HG03354 (cell line): ENCODE measurements at regions not wholly inside any gene's neighbourhood (a gene's known extent, or its start where the extent isn't known, plus 50 kb on each side); places are given as distances from the start of the nearest gene placed in this dataset.
"Not testable (repeated sequence)": the region's sequence is repeated elsewhere in the genome, so short reads cannot be mapped to it uniquely, and the experiment has no call there.

ENCODE experiments used
- ATAC-seq: cut with Tn5 transposase; IDR thresholded peaks from one replicate; pipeline ENCODE4 v1.9.1; 2021; ENCODE audit warnings: mild to moderate bottlenecking; ENCODE audit not compliant: unreplicated experiment, poor library complexity, severe bottlenecking

DNA sequence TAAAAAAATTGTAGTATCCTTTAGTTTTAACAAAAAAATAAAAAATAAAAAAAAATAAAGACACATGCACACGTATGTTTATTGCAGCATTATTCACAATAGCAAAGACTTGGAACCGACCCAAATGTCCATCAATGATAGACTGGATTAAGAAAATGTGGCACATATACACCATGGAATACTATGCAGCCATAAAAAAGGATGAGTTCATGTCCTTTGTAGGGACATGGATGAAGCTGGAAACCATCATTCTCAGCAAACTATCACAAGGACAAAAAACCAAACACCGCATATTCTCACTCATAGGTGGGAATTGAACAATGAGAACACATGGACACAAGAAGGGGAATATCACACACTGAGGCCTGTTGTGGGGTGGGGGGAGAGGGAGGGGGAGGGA, 370.4 kb downstream of the VRK1 start:
- ATAC-seq: not testable (repeated sequence)

DNA sequence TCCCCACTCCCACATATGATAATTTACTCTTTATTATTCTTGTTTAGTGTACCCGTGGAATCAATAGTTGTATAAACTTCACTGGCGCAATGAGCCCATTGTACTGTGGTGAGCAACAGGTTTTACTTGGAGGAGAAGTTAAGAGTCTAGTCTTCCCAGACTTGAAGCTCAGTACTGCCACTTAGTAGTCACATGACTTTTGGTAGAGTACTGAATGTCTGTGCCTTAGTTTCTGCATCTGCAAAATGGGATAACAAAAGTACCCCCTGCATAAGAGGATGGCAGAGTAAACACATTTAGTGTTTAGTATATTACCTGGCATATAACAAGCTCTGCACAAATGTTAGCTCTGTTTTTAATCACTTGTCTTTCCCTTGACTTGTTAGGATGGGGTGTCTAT, 375.5 kb downstream of the VRK1 start:
- ATAC-seq: no peak

DNA sequence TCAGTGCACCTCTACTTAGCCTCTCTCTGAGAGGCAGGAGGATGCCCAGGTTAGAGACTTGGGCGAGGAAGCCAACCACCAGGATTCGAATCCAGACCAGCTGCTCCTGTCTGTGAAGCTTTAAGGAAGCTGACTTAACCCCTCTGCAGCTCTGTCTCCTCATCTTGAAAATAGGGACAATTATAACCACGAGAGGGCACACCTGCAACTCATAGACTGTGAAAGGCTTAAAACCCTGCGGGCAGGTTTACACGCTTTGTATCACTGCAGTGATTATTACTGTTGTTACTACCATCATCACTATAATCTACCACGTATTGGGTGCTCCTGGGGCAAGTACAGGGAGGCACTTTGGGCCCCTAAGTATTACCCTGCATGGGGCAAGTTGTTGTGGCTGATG, 379.8 kb downstream of the VRK1 start:
- ATAC-seq: peak; percentile 60

DNA sequence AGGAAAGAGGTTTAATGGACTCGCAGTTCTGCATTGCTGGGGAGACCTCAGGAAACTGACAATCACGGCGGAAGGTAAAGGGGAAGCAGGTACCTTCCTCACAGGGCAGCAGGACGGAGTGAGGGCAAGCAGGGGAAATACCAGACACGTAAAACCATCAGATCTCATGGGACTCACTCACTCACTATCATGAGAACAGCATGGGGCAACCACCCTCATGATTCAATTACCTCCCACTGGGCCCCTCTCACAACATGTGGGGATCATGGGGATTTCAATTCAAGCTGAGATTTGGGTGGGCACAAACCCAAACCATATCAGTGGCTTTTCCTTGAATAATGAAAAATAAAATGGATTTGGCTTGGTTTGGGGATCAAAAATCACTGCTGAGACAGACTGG, 380.5 kb downstream of the VRK1 start:
- peak; percentile 59 for ATAC-seq

DNA sequence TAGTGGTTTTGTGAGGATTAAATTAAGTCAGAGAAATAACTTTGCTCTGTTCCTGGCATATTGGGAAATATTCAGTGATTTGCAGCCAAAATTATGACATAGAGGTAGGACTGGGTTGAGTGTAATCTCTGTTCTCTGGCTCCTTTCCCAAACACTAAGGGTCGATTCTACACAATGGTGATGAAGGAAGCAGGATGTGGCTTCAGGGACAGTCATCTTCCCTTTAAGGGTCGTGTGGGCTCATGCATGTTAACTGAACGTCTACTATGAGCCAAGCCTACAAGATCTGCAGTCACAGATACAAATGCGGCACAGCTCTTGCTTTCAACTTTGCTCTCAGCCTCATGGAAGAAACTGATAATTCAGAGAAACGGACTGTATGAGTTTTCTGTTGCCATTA, 381.6 kb downstream of the VRK1 start:
- no peak for ATAC-seq

DNA sequence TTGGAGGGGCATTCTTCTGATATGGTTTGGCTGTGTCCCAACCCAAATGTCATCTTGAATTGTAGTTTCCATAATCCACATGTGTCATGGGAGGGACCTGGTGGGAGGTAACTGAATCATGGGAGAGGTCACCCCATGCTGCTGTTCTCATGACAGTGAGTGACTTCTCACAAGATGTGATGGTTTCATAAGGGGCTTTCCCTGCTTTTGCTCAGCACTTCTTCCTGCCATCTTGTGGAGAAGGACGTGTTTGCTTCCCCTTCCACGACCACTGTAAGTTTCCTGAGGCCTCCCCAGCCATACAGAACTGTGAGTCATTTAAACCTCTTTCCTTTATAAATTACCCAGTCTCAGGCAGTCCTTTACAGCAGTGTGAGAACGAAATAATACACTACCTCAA, 382.4 kb downstream of the VRK1 start:
- no peak for ATAC-seq

DNA sequence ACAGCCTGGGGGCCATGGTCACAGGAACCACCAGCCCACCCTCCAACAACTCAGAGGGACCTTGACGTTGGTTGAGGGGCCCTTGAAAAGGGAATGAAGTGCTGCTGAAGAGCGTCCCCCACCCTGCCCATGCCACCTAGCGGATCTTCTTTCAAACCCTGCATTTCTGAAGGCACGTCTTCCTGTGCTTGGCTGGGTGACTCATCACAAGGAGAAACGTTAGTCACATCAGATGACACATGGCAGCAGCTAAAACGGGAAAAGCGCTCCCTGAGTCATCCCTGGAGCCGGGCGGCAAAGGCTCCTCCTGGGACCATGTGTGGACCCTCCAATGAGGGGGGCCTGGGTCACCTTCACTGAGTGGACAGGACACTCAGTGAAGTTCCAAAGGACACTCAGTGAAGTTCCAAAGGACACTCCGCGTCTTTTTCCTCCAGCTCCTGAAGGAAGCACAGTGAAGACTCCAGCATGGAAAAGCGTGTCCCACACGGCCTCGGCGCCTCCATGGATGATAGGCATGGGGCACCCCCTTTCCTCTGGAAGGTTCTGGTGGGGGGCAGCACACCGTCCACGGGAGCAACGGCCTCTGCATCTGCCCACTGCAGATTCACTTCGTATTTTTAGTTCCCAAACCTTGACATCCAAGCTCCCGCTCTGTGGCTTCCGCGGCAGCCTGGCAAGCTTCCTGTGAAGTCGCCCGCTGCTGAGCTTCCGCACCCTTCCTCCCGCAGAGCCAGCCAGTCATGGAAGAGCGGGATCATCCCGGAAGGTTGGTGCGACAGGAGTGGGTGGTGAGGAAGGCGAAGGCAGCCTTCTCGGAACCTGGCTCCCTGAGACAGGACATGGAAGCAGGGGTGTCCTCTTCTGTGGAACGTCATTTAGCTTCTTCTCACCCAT, 383.4 kb downstream of the VRK1 start:
- ATAC-seq: no peak

DNA sequence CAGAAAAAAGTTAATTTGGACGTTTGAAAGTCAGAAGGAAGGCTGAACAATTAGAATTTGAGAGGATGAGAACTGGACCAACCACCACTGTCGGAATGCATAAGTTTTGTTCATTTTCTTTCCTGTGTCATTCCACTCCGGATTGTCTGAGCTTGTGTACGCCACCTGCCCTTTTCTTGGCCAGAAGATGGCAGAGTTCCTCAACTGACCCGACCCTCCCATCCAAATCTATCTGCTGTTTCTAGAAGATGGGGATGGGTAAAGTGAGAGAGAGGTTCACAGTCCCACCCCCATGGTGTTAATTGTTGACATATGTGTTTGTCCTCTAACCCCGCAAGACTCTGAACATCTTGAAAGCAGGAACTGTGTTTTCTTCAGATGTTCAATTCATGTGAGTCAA, 388.0 kb downstream of the VRK1 start:
- ATAC-seq: no peak

DNA sequence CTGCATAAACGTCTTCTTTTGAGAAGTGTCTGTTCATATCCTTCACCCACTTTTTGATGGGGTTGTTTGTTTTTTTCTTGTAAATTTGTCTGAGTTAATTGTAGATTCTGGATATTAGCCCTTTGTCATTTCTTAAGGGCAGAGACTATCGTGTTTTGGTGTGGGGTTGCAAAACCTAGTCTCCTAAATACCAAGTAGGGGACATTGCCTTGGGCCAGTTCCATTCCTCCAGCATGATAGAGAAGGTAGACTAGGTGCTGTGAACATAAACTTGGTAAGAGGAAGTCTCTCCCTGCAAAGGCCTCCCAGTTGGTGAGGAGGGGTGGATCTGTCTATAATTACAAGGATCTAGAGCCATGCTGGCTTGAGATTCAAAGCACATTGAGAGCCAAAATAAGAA, 390.7 kb downstream of the VRK1 start:
- no peak for ATAC-seq

DNA sequence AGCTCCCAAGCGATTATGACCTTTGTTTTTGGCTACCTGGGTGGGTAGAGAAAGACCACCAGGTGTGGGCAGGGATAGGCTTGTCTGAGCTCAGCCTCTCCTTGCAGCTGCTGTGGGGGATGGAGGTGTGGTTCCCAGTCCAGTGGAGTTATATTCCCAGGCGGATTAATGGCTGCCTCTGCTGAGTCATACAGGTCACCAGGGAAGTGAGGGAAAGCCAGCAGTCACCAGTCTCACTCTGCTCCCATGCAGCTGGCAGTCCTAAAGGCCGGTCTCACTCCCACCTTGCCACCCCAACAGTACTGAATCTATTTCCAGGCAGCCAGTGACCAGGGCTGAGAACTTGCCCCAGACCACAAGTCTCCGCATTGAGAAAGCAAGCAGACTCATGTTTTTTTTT, 399.2 kb downstream of the VRK1 start:
- no peak for ATAC-seq

DNA sequence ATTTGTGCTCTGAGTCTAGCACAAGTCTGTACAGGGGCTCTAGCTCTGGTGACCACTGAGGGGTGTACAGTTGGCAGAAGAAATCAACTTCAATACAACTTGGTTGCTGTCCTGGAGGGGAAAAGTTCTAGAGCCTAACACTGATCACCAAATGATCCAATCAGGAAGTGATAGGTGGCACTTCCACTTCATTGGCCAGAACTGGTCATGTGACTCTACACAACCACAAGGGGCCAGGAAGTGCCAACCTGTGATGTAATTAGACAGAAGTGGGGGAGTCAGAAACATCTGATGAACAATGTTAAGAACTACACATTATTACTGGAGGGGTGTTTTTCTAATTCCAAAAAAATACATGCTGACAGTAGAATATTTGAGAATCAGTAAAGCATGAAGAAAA, 401.6 kb downstream of the VRK1 start:
- no peak for ATAC-seq

DNA sequence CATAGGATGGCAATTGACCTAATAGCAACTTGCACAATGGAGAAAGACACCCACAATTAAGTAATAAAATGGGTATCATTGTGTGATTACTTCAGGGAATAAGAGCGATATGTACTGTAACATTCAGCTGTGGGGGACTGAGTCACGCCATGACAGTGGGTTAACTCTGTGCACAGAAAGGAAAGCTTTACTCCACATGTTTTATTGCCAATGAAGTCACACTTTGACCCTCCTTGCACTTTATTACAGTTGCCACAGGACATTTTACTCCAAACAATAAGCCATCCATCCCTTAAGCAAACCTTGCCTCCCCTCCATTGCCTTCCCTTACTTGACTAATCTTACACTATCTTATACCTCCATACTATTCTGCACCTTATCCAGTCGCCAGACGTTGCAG, 403.1 kb downstream of the VRK1 start:
- ATAC-seq: no peak

DNA sequence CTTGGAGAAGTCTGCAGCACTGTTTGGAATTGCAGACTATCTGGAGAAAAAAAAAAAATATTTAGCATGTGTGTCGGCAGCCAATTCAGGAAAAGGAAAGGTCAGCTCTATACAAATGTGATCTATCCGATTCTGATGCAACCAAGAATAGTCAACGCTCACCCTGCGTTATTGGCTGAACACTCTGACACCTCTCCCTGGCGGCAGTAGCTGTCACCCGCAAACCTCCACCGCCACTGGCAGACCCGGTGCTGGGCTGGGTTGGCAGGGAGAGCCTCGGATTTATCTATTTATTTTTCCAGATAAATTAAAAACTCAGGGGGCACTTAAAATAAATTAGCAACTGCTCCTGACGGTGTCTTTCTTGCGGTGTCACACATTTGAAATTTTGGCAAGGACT, 409.7 kb downstream of the VRK1 start:
- no peak for ATAC-seq

DNA sequence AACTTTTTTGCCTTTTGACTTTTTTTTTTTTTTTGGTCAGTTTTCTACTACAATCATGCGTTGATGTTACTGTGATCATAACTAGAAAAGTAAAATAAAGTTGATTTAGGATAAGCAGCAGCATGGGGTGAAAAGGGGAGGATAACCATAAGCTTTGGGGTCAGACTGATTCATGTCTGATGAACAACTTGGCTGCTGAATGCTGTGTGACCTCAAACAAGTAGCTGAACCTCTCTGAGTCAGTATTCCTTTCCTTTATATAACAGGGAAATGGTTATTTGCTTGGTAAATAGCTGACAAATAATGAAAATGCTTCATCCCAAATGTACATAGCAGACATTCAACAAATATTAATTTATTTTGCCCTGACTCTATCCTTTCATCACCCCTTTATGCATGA, 413.0 kb downstream of the VRK1 start:
- ATAC-seq: no peak

DNA sequence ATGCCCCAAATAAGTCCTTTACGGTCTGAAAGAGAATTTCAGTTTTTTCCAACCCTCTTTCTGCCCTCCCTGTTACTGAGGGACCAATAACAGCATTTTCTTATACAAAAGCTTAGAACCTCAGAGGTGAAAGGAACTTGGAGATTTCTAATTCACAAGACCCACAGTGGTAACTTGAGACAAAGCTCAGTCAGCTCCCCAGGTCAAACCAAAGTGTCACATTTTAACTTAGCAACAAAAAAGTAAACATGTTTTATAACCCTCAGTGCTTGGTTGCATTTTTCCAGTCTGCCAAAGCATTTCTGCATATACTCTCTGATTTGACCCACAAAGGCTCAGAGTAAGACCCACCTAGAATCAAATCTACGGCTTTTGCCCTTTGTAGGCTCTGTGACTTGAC, 415.2 kb downstream of the VRK1 start:
- ATAC-seq: no peak

DNA sequence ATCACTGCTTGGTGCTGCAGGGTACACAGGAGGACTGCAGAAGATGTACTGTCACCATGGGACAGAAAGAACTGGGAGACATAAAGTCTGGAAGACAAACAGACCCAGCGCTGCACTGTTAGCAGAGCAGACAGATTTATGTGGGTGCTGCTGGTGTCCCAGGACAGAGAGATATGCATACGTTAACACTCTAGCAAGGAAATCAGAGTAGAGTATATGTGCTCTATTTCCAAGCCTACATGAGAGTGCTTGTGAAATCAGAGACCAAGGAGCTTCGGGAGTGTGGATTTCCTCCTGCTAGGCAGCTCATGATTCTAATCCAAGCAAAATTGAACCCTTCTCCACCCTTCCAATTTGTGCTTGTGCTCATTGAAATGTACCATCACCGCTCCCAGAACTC, 416.5 kb downstream of the VRK1 start:
- ATAC-seq: no peak

DNA sequence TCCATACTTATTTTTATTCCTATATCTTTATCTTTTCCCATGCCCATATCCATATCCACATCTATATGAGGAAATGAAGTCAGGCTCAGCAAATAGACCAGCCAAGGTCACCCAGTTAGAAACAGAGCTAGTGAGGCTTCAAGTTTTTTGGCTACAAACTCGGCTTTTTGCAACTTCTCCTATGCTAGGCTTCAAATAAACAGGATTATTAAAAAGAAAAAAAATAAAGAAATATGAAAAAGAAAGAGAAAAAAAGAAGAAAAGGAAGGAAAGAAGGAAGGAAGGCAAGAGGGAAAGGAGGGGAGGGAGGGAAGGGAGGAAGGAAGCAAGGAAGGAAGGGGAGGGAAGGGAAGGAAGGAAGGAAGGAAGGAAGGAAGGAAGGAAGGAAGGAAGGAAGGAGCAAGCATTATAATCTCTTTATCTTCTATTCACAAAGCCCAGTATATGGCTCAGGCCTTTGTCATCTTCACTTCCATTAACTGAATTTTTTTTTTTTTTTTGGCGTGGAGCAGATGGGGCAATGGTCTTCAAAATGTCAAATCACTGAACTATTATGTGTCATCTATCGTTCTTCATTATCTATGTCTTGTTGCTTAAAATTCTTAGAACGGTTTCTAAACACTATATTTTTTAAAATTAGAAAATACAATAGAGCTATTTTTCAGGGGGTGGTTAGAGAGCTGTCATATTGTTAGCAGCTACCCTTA, 418.2 kb downstream of the VRK1 start:
- no peak for ATAC-seq

DNA sequence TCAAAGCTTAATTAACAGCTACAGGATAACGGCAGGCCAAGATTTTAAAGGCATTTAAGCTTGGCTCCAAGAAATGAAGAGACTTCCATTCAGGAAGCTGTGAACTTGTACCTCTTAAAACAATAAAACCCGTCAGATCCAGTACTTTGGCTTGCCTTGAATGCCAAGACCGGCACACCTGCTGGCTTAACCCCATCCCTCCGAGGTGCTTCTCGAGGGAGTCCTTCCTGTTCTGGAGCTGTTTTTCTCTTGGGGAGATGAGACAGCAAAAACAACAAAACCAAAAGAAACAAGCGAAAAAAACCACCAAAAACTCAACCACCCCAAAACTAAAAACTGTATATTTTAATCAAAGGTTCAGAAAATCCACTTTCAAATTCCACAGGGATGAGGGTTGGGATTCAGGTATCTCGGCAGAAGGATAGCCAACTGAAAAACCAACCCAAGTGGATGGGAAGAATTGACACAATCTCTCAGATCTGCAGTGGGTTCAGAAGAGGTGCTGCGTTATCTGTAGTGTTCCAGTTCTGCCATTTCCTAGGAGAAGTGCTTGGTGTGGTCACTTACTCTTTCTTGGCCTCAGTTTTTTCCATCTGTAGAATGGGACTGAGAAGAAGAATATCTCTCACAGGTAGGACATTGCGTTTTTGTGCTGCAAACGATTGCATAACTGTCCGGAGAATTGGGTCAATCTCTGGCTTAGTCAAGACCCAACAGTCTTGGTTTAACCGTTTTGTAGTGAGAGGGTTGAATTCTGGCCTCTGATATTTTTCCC, 420.1 kb downstream of the VRK1 start:
- ATAC-seq: no peak

DNA sequence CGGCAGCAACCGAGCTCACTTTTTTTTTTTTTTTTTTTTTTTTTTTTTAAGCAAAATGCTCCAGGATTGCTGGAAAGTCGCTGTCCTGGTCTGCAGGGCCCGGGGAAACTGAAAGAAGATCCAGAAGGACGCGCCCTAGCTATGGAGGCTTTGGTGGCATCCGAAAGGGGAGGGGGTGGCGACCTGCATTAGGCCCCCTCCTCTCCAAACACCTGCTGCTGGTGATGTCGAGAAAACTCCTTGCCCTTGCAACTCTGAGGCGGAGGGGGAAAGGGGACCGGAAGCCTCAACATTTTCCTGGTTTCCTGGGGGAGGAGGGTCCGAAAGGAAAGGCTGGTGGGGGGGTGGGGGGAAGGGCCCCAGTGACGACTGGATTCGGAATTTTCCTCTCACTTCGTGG, 421.1 kb downstream of the VRK1 start:
- no peak for ATAC-seq

DNA sequence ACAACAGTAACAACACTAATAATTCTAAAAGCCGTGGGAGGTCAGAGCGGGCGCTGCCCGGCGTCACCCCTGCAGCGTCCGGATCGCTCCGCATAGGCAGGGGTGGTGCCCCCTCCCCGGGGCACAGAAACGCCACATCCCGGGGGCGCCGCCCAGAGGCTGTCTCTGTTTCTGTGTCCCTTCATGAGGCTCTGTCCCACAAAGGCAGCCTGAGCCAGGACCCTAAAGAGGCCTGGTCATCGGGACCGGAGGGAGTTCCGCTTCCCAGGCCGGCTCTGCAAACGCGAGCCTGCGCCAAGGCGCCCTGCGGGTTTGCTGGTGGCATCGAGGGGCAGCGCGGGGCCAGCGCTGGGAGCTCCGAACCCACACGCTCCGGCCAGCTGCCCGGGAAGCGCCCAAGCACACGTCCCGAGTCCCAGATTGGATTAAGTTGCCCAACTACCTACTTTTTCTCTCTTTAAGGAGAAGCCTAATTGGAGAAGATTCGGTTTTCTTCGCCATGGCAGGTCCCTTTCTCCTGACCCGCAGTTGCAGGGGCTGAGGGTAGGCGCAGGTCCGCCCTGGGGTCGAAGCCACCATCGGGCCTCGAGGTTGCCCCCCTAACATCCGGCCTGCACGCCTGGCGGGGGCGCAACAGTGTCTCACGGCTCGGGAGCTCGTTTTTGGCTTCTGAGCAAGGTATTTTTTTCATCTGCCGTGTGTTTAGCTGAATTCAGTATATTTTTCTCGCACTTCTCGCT, 421.7 kb downstream of the VRK1 start:
- ATAC-seq: no peak
